PC-3 (cell line): ENCODE measurements at regions not wholly inside any gene's neighbourhood (a gene's known extent, or its start where the extent isn't known, plus 50 kb on each side); places are given as distances from the start of the nearest gene placed in this dataset.
"Not testable (repeated sequence)": the region's sequence is repeated elsewhere in the genome, so short reads cannot be mapped to it uniquely, and the experiment has no call there.

Experiments
- ATAC-seq: fragments of 200-7000 bp; cut with Tn5 transposase; 2 replicates; pipeline ENCODE4 v1.9.1; 2020; ENCODE audit warnings: mild to moderate bottlenecking, moderate library complexity
- BruUV-seq: library from RNA; stranded (reverse); fragments of 400-500 nt; replicated peaks from 2 replicates; lab custom pipeline; 2021; lab: Mats Ljungman, UMichigan
- CTCF ChIA-PET: fragments of 300-600 bp; sonication (Branson Sonifier 250); formaldehyde crosslinking; loops from one replicate; lab custom pipeline; 2022; ENCODE audit warnings: antibody characterized with exemption; lab: Charles Lee
- POLR2A ChIA-PET: fragments of 300-600 bp; sonication (Branson Sonifier 250); formaldehyde crosslinking; loops from one replicate; lab custom pipeline; 2022; ENCODE audit warnings: antibody characterized with exemption; ENCODE audit not compliant: unreplicated experiment; lab: Charles Lee
- DNase-seq: peaks from one replicate; pipeline ENCODE4 v3.0.0-alpha.2; 2015
- H2AFZ ChIP-seq: fragments of 300-600 bp; sonication (generic); 2 replicates; pipeline ENCODE4 v1.6.0; 2016; ENCODE audit warnings: antibody characterized with exemption, low read length
- H3F3A ChIP-seq: fragments of 300-600 bp; sonication (generic); one replicate; pipeline ENCODE4 v1.6.0; 2017; ENCODE audit warnings: antibody characterized with exemption, low read length, control low read depth, mild to moderate bottlenecking; ENCODE audit not compliant: unreplicated experiment
- H3K27ac ChIP-seq: fragments of 300-600 bp; sonication (generic); 2 replicates; pipeline ENCODE4 v1.5.1; 2016; ENCODE audit warnings: mild to moderate bottlenecking, low read length
- H3K27me3 ChIP-seq: fragments of 300-600 bp; sonication (generic); 2 replicates; pipeline ENCODE4 v1.6.1; 2016; ENCODE audit warnings: low read length, mixed read lengths
- H3K36me3 ChIP-seq: fragments of 300-600 bp; sonication (generic); 2 replicates; pipeline ENCODE4 v1.6.1; 2016; ENCODE audit warnings: low read depth, mixed run types, low read length, mixed read lengths
- H3K4me1 ChIP-seq: fragments of 300-600 bp; sonication (generic); 2 replicates; pipeline ENCODE4 v1.5.1; 2016; ENCODE audit warnings: low read length; ENCODE audit not compliant: insufficient read depth
- H3K4me2 ChIP-seq: fragments of 300-600 bp; sonication (generic); 2 replicates; pipeline ENCODE4 v1.6.0; 2016; ENCODE audit warnings: low read length
- H3K4me3 ChIP-seq: fragments of 300-600 bp; sonication (generic); 2 replicates; pipeline ENCODE4 v1.5.1; 2016; ENCODE audit warnings: mild to moderate bottlenecking, low read length, mixed read lengths
- H3K79me2 ChIP-seq: fragments of 300-600 bp; sonication (generic); 2 replicates; pipeline ENCODE4 v1.6.1; 2017; ENCODE audit warnings: low read length, mixed read lengths
- H3K9ac ChIP-seq: fragments of 300-600 bp; sonication (generic); 2 replicates; pipeline ENCODE4 v1.6.0; 2016; ENCODE audit warnings: mild to moderate bottlenecking, low read length
- H3K9me2 ChIP-seq: fragments of 300-600 bp; sonication (generic); replicated peaks from 2 replicates; pipeline ENCODE4 v1.6.1; 2016; ENCODE audit warnings: mixed run types, low read length, mixed read lengths
- H3K9me3 ChIP-seq: fragments of 300-600 bp; sonication (generic); 2 replicates; pipeline ENCODE4 v1.6.1; 2016; ENCODE audit warnings: low read length, mixed read lengths
- H4K20me1 ChIP-seq: fragments of 300-600 bp; sonication (generic); 2 replicates; pipeline ENCODE4 v1.6.1; 2016; ENCODE audit warnings: low read length, mixed read lengths
- CTCF ChIP-seq: fragments of 300-600 bp; sonication (generic); conservative IDR thresholded peaks from 2 replicates; pipeline ENCODE4 v1.5.1; 2017; ENCODE audit warnings: antibody characterized with exemption, low read depth, mild to moderate bottlenecking, low read length
- EZH2 ChIP-seq: fragments of 300-600 bp; sonication (generic); IDR thresholded peaks from one replicate; pipeline ENCODE4 v1.6.1; 2017; ENCODE audit warnings: antibody characterized with exemption, mild to moderate bottlenecking, low read length; ENCODE audit not compliant: unreplicated experiment
- EZH2phosphoT487 ChIP-seq: fragments of 300-600 bp; sonication (generic); IDR thresholded peaks from 2 replicates; pipeline ENCODE4 v1.6.1; 2018; ENCODE audit warnings: mild to moderate bottlenecking, antibody characterized with exemption, low read length, borderline replicate concordance
- intact Hi-C: fragments of 100-400 bp; cut with micrococcal nuclease; formaldehyde crosslinking; loops from 2 replicates; pipeline ENCODE4 v1.9.0; 2023

GRCh38 chr17:53749178-53749577, 73.5 kb upstream of the KIF2B start:
- H3F3A ChIP-seq: no peaks in the 10 kb centered on the region
- 0 out of 2 replicates have a peak overlapping the region, but pooled peaks have one; percentile 3 for H3K4me2 ChIP-seq
- H2AFZ ChIP-seq: no peak overlapping the region
- H3K4me1 ChIP-seq: no peaks in the 10 kb centered on the region
- intact Hi-C loops: no loop called here
- H3K9ac ChIP-seq: no peak overlapping the region
- no peaks in the 10 kb centered on the region for H3K36me3 ChIP-seq
- H3K79me2 ChIP-seq: no peaks in the 10 kb centered on the region
- no peaks in the 10 kb centered on the region for H3K9me2 ChIP-seq
- H3K27ac ChIP-seq: no peak overlapping the region
- H3K27me3 ChIP-seq: no peaks in the 10 kb centered on the region
- BruUV-seq: no TSS peak
- no peaks in the 10 kb centered on the region for H4K20me1 ChIP-seq
- no peak for ATAC-seq
- no peak for TF ChIP-seq EZH2phosphoT487
- no peak for TF ChIP-seq EZH2
- no peak for TF ChIP-seq CTCF
- peak; percentile 55 for DNase-seq
- CTCF ChIA-PET: no interaction called here
- H3K9me3 ChIP-seq: peaks cover 6% of the 10 kb centered on the region; the same call in 1 of the 2 replicates
- POLR2A ChIA-PET: no interaction called here
- H3K4me3 ChIP-seq: no peak overlapping the region

- H3K27ac ChIP-seq, H3F3A ChIP-seq, H3K36me3 ChIP-seq, CTCF ChIA-PET, H2AFZ ChIP-seq, ATAC-seq, DNase-seq, intact Hi-C loops, H4K20me1 ChIP-seq, POLR2A ChIA-PET, H3K4me1 ChIP-seq, H3K79me2 ChIP-seq, BruUV-seq, H3K9me3 ChIP-seq, H3K9me2 ChIP-seq, H3K4me3 ChIP-seq, H3K4me2 ChIP-seq, H3K27me3 ChIP-seq, H3K9ac ChIP-seq: not testable (repeated sequence)
These were observed 74.4 kb upstream of the KIF2B start for GRCh38 chr17:53748159-53748820.

GRCh38 chr17:53740312-53740711, 82.4 kb upstream of the KIF2B start:
- Histone ChIP-seq H3K27me3 (no peaks in the 10 kb centered on the region), H4K20me1 (no peaks in the 10 kb centered on the region), H3K36me3 (no peaks in the 10 kb centered on the region), H3K9ac (no peak overlapping the region), H2AFZ (no peak overlapping the region), H3K4me2 (no peak overlapping the region), H3K4me1 (no peaks in the 10 kb centered on the region), H3K79me2 (no peaks in the 10 kb centered on the region), H3K9me2 (no peaks in the 10 kb centered on the region), H3K9me3 (peaks cover 16% of the 10 kb centered on the region; the same call in 1 of the 2 replicates), H3K27ac (no peak overlapping the region), H3F3A (no peaks in the 10 kb centered on the region), H3K4me3 (no peak overlapping the region)
- ChIA-PET POLR2A (no interaction called here), CTCF (no interaction called here)
- ATAC-seq (no peak), DNase-seq (no peak)
- BruUV-seq: no TSS peak
- TF ChIP-seq EZH2: no peak
- TF ChIP-seq EZH2phosphoT487: no peak
- intact Hi-C loops: no loop called here
